Fibroblast of pulmonary artery (primary cell): ENCODE measurements at regions not wholly inside any gene's neighbourhood (a gene's known extent, or its start where the extent isn't known, plus 50 kb on each side); places are given as distances from the start of the nearest gene placed in this dataset.

Experiments used
- DNase-seq: peaks from one replicate; pipeline ENCODE4 v3.0.0-alpha.2; 2010; ENCODE audit warnings: low read depth
- H3K4me3 ChIP-seq: replicated peaks from 2 replicates; pipeline ENCODE4 v1.5.1; 2011; ENCODE audit warnings: low read depth, mild to moderate bottlenecking, control low read depth, low read length, moderate library complexity
- CTCF ChIP-seq: IDR thresholded peaks from 2 replicates; pipeline ENCODE4 v1.5.1; 2011; ENCODE audit warnings: mild to moderate bottlenecking, control low read depth, low read length, inconsistent platforms; ENCODE audit errors: missing control alignments

- no peak for TF ChIP-seq CTCF
- no peak overlapping the region for H3K4me3 ChIP-seq
- DNase-seq, result no peak
Observed at GRCh38 chr5:105593011-105593760, 2030.6 kb upstream of the NUDT12 start.

GRCh38 chr5:105587963-105588662, 2025.5 kb upstream of the NUDT12 start:
- no peak for TF ChIP-seq CTCF
- no peak for DNase-seq
- no peak overlapping the region for H3K4me3 ChIP-seq

GRCh38 chr5:105581988-105582690, 2019.5 kb upstream of the NUDT12 start:
- no peak for TF ChIP-seq CTCF
- H3K4me3 ChIP-seq, result no peak overlapping the region
- DNase-seq, result no peak

- H3K4me3 ChIP-seq, result no peak overlapping the region
- no peak for TF ChIP-seq CTCF
- no peak for DNase-seq
Observed at GRCh38 chr5:105573575-105573974, 2011.0 kb upstream of the NUDT12 start.

- H3K4me3 ChIP-seq, result no peak overlapping the region
- DNase-seq, result no peak
- no peak for TF ChIP-seq CTCF
Observed at GRCh38 chr5:105565531-105565930, 2002.9 kb upstream of the NUDT12 start.

- no peak for TF ChIP-seq CTCF
- DNase-seq, result no peak
- H3K4me3 ChIP-seq, result no peak overlapping the region
Observed at GRCh38 chr5:105563842-105564241, 2001.3 kb upstream of the NUDT12 start.
